NCI-H774 (cell line): ENCODE measurements at regions not wholly inside any gene's neighbourhood (a gene's known extent, or its start where the extent isn't known, plus 50 kb on each side); places are given as distances from the start of the nearest gene placed in this dataset.
"Not testable (repeated sequence)": the region's sequence is repeated elsewhere in the genome, so short reads cannot be mapped to it uniquely, and the experiment has no call there.

Experiments used
- DNase-seq: peaks from one replicate; lab custom pipeline; 2025; lab: John Stamatoyannopoulos, UW

DNA sequence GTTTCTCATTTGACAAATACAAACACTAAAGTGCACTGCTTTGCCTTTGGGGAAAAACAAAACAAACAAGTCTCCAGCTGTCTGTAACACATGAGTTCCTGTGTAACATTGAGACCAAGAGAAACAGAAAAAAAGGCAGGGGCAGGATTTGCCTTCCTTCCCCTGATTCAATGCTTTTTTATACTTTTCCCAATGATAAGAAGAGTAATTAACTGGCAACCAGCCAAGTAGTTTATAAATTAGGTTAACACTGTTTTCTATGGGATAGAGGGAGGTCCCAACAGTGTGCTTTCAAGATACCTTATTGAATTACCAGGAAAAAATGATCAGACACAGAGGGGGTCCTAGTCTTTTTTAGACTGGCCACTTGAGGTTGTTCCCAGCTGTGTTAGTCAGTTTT, 346.8 kb downstream of the TRIM36 start:
- DNase-seq = no peak

DNA sequence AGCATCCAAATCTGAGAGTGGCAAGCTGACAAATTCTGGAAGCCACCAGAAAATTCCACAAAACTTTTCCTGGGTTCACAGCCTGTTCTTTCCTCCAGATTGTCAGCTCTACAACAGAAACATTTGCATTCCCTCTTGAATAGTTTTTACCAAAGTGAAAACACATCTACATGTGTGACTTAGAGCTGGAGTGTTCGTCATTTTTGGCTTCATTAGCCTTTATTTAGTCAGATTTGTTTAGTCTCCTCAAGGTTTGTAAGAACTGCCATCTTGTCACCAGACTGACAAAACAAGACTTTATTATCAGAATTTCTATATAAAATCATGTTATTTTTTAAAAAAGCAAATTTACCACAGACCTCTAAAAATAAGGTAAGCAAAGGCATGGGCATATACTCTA, 347.3 kb downstream of the TRIM36 start:
- no peak for DNase-seq

DNA sequence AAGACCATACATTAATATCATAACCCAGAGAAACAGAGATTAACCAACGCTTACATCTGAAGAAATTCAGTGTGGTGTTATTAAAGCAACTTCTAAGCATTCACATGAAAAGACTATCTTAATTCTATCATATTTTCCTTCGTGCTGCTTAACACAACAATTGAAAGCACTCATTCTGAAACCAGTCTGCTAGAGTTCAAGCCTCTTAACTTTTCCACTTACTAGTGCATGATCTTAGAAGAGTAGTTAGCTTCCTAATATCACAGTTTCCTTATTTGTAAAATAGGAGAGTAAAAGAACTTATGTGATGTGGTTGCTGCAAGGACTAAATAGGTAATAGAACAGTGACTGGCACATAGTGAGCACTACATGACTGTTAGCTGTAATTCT, 379.3 kb downstream of the TRIM36 start:
- DNase-seq = no peak

GRCh38 chr5:114789773-114790402, 379.8 kb downstream of the TRIM36 start:
- DNase-seq = no peak

DNA sequence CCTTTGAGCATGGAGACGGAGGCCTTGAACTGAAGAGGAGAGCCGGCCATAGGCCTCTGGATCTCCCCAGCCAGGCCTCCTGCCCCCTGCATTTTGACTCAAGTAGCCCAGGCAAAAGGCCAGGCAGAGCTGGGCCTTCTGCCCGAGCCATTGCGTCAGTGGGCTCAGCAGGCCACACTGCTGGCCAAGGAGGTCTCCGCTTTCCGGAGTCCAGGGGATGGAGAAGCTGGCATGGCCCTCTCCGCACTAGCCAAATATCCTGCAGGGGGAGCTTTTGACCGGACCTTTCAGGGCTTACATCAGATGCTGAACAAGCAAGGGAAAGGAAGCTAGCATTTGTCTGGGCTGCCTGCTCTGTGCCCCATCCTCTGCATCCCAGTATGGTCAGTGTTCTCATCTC, 386.8 kb downstream of the TRIM36 start:
- DNase-seq = no peak

GRCh38 chr5:114782177-114782576, 387.5 kb downstream of the TRIM36 start:
- no peak for DNase-seq

GRCh38 chr5:114780290-114780689, 389.4 kb downstream of the TRIM36 start:
- DNase-seq = no peak

DNA sequence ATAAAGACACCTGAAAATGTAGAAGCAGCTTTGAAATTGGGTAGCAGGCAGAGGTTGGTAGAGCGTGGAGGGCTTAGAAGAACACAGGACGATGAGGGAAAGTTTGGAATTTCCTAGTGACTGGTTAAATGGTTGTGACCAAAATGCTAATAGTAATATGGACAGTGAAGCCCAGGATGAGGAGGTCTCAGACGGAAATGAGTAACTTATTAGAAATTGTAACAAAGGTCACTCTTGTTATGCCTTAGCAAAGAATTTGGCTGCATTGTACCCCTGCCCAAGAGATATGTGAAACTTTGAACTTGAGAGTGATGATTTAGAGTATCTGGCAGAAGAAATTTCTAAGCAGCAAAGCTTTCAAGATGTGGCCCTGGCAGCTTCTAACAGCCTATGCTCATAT, 382.5 kb downstream of the KCNN2 start:
- DNase-seq = no peak

GRCh38 chr5:114734238-114734637, 372.4 kb downstream of the KCNN2 start:
- DNase-seq = no peak

DNA sequence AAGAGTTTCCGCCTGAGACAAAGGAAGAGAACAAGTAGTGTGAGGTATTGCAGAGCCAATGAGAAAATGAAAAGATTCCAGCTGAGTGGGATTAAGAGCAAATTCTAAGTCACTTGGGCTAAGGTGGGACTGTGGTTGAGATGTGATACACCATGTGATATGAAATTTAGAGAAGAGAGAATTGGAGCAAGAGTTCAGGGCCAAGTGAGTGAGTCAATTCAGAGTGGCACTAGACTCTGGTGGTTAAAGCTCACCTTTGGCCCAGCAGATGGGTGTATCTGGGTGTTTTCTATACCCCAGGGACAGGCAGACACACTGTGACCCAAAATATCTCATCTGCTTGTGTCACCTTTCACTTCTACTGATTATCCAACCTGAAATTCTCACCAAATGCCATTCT, 368.1 kb downstream of the KCNN2 start:
- DNase-seq = no peak

DNA sequence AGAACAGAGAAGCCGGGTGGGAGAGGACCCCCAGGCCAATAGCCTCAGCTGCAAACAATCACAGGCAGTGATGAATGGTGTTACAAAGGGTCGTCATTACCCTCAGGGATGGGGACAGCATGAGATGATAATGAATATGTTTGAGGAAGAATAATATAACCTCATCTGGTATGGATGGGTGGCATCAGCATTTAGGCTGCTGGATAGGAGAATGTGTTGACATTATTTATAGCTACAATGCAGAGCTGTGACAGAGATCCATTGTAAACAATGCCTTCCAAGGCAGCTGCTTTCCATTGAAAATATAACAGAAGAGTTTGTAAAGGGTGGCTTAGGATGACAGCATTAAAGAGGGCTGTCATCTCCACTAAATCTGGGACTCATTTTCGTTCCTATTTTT, 365.5 kb downstream of the KCNN2 start:
- no peak for DNase-seq

GRCh38 chr5:114726131-114726530, 364.3 kb downstream of the KCNN2 start:
- no peak for DNase-seq

DNA sequence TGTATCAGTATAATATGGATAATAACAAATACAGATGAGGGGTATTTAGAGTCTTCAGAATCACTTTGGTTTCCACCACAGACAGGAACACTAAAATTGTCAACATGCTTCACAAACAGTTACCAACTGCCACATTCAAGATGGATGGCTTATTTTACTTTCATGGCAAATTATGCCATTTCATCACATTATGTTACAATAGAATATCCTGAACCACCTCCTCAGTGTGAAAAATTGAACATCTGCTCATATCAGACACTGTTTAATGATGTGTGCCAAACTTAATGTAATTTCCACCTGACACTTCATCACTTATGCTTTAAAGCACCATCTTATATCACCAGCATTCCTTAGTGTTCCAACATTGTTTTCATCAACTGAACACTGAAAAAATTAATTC, 357.4 kb downstream of the KCNN2 start:
- no peak for DNase-seq

DNA sequence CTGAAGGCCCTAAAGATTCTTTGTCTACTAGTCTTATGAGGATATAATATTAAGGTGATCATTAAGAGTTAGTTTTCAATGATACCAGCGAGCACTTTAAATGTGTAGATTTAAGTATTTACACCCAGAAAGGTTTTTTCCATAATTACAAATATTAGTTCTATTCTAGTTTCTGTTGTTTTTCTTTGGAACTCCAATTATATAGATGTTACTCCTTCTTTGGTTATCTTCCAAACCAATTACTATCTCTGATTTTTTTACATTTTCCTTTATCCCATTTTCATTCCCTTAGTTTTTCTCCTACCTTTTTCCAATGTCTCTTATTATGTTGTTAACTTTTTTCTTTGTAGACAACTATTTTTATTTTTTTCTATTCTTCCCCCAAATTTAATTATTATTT, 355.1 kb downstream of the KCNN2 start:
- DNase-seq = no peak

- not testable (repeated sequence) for DNase-seq
Measured at GRCh38 chr5:114704225-114704893, 342.5 kb downstream of the KCNN2 start.

DNA sequence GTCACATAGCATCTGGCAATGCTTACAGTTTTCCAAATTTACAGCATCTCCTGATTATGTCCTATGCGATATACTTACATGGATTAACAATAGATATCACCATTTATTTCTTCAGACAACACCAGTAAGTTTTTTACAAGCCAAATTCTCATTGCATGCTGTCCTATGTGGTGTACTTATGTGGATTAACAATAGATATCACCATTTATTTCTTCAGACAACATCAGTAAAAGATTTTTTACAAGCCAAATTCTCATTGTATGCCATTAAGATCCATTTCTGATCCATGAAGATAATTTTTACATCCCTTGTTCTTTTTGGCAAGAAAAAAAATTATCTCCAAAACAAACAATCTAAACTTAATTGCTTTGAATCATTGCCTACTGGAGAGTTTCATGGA, 340.9 kb downstream of the KCNN2 start:
- no peak for DNase-seq

DNA sequence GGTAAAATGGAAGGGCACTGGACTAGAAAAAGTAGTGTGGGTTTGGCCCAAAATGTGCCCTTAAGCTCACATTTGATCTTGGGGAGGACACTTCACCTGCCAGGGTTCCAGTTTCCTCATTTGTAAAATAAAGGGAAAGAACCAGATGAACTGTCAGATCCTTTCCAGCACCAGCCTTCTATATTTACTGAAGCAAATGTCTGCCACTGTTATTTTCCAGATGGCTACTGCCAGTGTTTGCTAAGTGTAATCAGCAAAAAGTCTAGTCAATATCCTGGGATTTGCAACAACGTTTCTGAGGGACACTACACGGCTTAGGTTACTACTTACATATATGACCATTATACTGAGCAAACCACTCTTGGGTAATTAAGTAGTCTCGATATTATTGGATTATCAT, 340.3 kb downstream of the KCNN2 start:
- no peak for DNase-seq

DNA sequence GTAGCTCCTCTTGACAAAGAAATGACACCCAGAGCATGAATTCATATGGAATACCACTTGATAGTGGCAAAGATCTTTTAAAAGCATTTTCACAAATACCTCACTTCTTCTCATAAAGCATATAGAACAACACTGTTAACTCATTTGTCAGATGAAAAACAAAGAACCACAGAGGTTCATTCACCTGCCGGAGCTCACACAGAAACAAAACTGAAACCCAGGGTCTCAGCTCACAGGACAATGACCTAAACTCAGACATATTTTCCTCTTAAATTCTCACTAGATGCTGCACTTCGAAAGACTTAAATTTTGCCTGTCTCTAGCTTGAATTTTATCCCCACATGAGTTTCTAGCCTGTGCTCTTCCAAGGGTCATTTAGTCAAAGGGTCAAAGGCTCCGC, 339.0 kb downstream of the KCNN2 start:
- DNase-seq = no peak

GRCh38 chr5:114695292-114695904, 333.5 kb downstream of the KCNN2 start:
- no peak for DNase-seq

DNA sequence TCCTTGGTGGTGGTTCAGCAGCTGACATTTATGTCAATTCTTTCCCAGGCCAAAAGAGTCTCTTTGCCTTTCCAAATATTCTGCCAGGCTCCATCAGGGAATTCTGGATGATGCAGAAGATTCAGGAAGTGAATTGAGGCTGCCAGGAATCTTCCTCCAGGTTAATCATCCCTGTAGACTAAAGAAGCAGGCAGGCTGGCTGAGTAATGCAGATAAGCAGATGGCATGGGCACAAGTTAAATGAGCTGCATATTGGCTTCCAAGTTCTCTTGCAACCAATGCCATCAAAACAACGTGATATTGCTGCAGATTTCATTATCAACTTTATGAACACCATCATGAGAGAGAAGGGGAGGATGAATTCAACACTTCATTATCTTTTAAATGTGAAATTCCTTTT, 324.5 kb downstream of the KCNN2 start:
- no peak for DNase-seq

- no peak for DNase-seq
Measured at GRCh38 chr5:114678778-114679177, 316.9 kb downstream of the KCNN2 start.

- DNase-seq = no peak
Measured at GRCh38 chr5:114665551-114665950, 303.7 kb downstream of the KCNN2 start.

DNA sequence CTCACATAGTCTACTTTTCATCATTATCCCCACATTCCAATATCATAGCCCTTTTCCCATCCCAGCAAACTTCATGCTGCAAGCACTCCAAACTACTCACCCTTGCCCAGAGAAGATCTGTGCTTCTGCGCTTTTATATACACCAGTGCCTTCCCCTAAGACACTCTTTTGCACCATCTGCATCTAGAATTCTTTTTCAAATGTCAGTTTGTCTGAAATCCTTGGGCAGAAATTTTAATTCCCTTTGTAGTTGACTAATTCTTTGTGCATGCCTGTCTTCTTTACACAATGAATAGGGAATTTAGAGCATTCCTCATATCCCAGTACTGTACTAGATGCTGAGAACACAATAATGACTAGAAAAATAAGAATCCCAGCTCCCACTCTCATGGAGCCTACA, 298.9 kb downstream of the KCNN2 start:
- DNase-seq = no peak

- no peak for DNase-seq
Measured at GRCh38 chr5:114658194-114658593, 296.3 kb downstream of the KCNN2 start.
